Endothelial cell of umbilical vein (primary cell): ENCODE measurements at regions not wholly inside any gene's neighbourhood (a gene's known extent, or its start where the extent isn't known, plus 50 kb on each side); places are given as distances from the start of the nearest gene placed in this dataset.

Experiments used
- BruUV-seq: library from RNA; stranded (reverse); fragments of 400-500 nt; replicated peaks from 2 replicates; lab custom pipeline; 2021; lab: Mats Ljungman, UMichigan
- CTCF ChIA-PET: fragments of 300-600, 350-600 bp; sonication (Branson Sonifier 250); formaldehyde crosslinking; loops from one replicate; lab custom pipeline; 2021; ENCODE audit warnings: antibody characterized with exemption, inconsistent platforms; lab: Charles Lee
- POLR2A ChIA-PET: fragments of 300-600, 350-600 bp; sonication (Branson Sonifier 250); formaldehyde crosslinking; loops from one replicate; lab custom pipeline; 2021; ENCODE audit warnings: antibody characterized with exemption, inconsistent platforms; lab: Charles Lee
- DNase-seq: peaks from one replicate; pipeline ENCODE4 v3.0.0-alpha.2; 2011; ENCODE audit warnings: low read depth, low spot score
- FAIRE-seq: peaks from 2 replicates; lab custom pipeline; 2011; peaks lifted over from hg19 to GRCh38; lab: Jason Lieb, UNC
- H2AFZ ChIP-seq: 2 replicates; pipeline ENCODE4 v1.6.0; 2012; ENCODE audit warnings: low read depth, low read length, control low read depth, inconsistent platforms
- H3K27ac ChIP-seq: 2 replicates; pipeline ENCODE4 v1.5.1; 2011; ENCODE audit warnings: low read depth, mild to moderate bottlenecking, control low read depth, low read length, moderate library complexity; ENCODE audit not compliant: insufficient read depth
- H3K27me3 ChIP-seq, 2 experiments: 2 replicates each; pipeline versions ENCODE4 v1.6.0 to v1.6.1; 2011; ENCODE audit warnings: low read length in 2 of 2, mixed read lengths in 1 of 2; ENCODE audit not compliant: control insufficient read depth in 2 of 2, insufficient read depth in 2 of 2
- H3K36me3 ChIP-seq, 2 experiments: 2 replicates in 1 of 2; 3 replicates in 1 of 2; pipeline ENCODE4 v1.5.1; 2011; ENCODE audit warnings: low read length in 2 of 2, mild to moderate bottlenecking in 1 of 2, moderate library complexity in 1 of 2; ENCODE audit not compliant: control insufficient read depth in 2 of 2, insufficient read depth in 2 of 2; ENCODE audit errors: extremely low read depth in 1 of 2
- H3K4me1 ChIP-seq: 3 replicates; pipeline ENCODE4 v1.5.1; 2011; ENCODE audit warnings: mild to moderate bottlenecking, low read length; ENCODE audit not compliant: control insufficient read depth, insufficient read depth; ENCODE audit errors: extremely low read depth
- H3K4me2 ChIP-seq: 2 replicates; pipeline ENCODE4 v1.6.1; 2011; ENCODE audit warnings: low read length, control low read depth, mixed read lengths; ENCODE audit not compliant: insufficient read depth
- H3K4me3 ChIP-seq, 3 experiments: fragments of 200-600 bp in 1 of 3; sonication (generic), shearing (Covaris generic) in 1 of 3; replicated peaks in 1 of 3; 2 replicates each; pipeline ENCODE4 v1.5.1; 2011 to 2016; ENCODE audit warnings: control low read depth in 3 of 3, low read length in 3 of 3, mild to moderate bottlenecking in 2 of 3, inconsistent platforms in 1 of 3, low read depth in 1 of 3, moderate library complexity in 1 of 3; ENCODE audit not compliant: insufficient read depth in 1 of 3
- H3K79me2 ChIP-seq: 2 replicates; pipeline ENCODE4 v1.6.0; 2012; ENCODE audit warnings: low read length, inconsistent platforms; ENCODE audit not compliant: control insufficient read depth, insufficient read depth
- H3K9ac ChIP-seq: replicated peaks from 2 replicates; pipeline ENCODE3; 2011; ENCODE audit warnings: low read length, control low read depth; ENCODE audit not compliant: insufficient read depth; ENCODE audit errors: extremely low read depth
- H3K9me1 ChIP-seq: replicated peaks from 3 replicates; pipeline ENCODE4 v1.6.0; 2011; ENCODE audit warnings: mild to moderate bottlenecking, low read length; ENCODE audit not compliant: control insufficient read depth, insufficient read depth; ENCODE audit errors: extremely low read depth
- H3K9me3 ChIP-seq: replicated peaks from 2 replicates; pipeline ENCODE4 v1.5.1; 2012; ENCODE audit warnings: low read length, inconsistent platforms; ENCODE audit not compliant: control insufficient read depth, insufficient read depth
- H4K20me1 ChIP-seq: replicated peaks from 2 replicates; pipeline ENCODE3; 2011; ENCODE audit warnings: mild to moderate bottlenecking, low read length; ENCODE audit not compliant: control insufficient read depth, insufficient read depth; ENCODE audit errors: extremely low read depth
- CTCF ChIP-seq, 2 donors: IDR thresholded peaks; 1 replicate in 1 of 2; 2 replicates in 1 of 2; pipeline ENCODE4 v1.5.1; 2011; ENCODE audit warnings: low read length in 2 of 2, mild to moderate bottlenecking in 2 of 2, moderate library complexity in 2 of 2, control low read depth in 1 of 2, inconsistent platforms in 1 of 2, low read depth in 1 of 2; ENCODE audit not compliant: insufficient read depth in 1 of 2; ENCODE audit errors: extremely low read depth in 1 of 2
- EZH2 ChIP-seq: IDR thresholded peaks from 2 replicates; pipeline ENCODE4 v1.6.1; 2012; ENCODE audit warnings: borderline replicate concordance, low read depth, mild to moderate bottlenecking, moderate library complexity, low read length, inconsistent platforms; ENCODE audit not compliant: severe bottlenecking
- FOS ChIP-seq: IDR thresholded peaks from 2 replicates; pipeline ENCODE4 v1.6.1; 2011; ENCODE audit warnings: mild to moderate bottlenecking, low read length, moderate library complexity, borderline replicate concordance; ENCODE audit not compliant: insufficient read depth
- GATA2 ChIP-seq: IDR thresholded peaks from 2 replicates; pipeline ENCODE4 v1.7.0; 2011; ENCODE audit warnings: low read depth, mild to moderate bottlenecking, moderate library complexity, mixed read lengths, low read length; ENCODE audit not compliant: insufficient read length, insufficient read depth
- JUN ChIP-seq: IDR thresholded peaks from 2 replicates; pipeline ENCODE4 v1.6.1; 2011; ENCODE audit warnings: borderline replicate concordance, low read depth; ENCODE audit not compliant: insufficient read length, insufficient read depth
- MAX ChIP-seq: IDR thresholded peaks from 2 replicates; pipeline ENCODE4 v1.6.1; 2011; ENCODE audit not compliant: insufficient read depth, insufficient read length
- POLR2AphosphoS5 ChIP-seq: IDR thresholded peaks from 2 replicates; pipeline ENCODE4 v1.6.1; 2012; ENCODE audit warnings: low read depth, mild to moderate bottlenecking, control low read depth, low read length, moderate library complexity; ENCODE audit not compliant: insufficient read depth
- dilution Hi-C: fragments of 300-500 bp; cut with MboI; formaldehyde crosslinking; loops from one replicate; pipeline ENCODE4 v1.15.0; 2019; ENCODE audit warnings: low sequenced_read_pairs; ENCODE audit not compliant: extremely low pct_ligation_motif_present
- intact Hi-C: fragments of 100-400 bp; cut with micrococcal nuclease; formaldehyde crosslinking; loops from one replicate; pipeline ENCODE4 v1.10.0; 2022

- dilution Hi-C loops, result no loop called here
- ChIA-PET POLR2A (no interaction called here), CTCF (interaction anchor here (0.6 to 1.3 kb wide), 3 partner anchors 8 to 531 kb away, joined by 3 to 4 read pairs (median 4); no protein-coding TSS in a partner anchor)
- Histone ChIP-seq H3K27me3 (peaks cover 5 to 15% of the 10 kb centered on the region in 2 experiments), H3K9me1 (no peaks in the 10 kb centered on the region), H3K4me3 (no peak overlapping the region), H3K9ac (no peak overlapping the region), H3K36me3 (no peaks in the 10 kb centered on the region), H3K4me1 (no peaks in the 10 kb centered on the region), H4K20me1 (no peaks in the 10 kb centered on the region), H3K27ac (no peak overlapping the region), H3K9me3 (no peaks in the 10 kb centered on the region), H3K79me2 (no peaks in the 10 kb centered on the region), H2AFZ (no peak overlapping the region), H3K4me2 (no peak overlapping the region)
- TF ChIP-seq EZH2, result no peak
- TF ChIP-seq FOS, result no peak
- no peak for TF ChIP-seq GATA2
- TF ChIP-seq MAX, result no peak
- no peak for TF ChIP-seq JUN
- no peak for TF ChIP-seq CTCF (IDR thresholded peaks at IDR 0.05; ENCODE audit: extremely low read depth in 1 of 2, insufficient read depth in 1 of 2, low read depth in 1 of 2, low read length in 2 of 2)
- TF ChIP-seq POLR2AphosphoS5, result no peak
- no TSS peak for BruUV-seq
- DNase-seq (no peak), FAIRE-seq (no peak)
- intact Hi-C loops, result no loop called here
Measured at GRCh38 chr3:65284961-65285360, 597.2 kb upstream of the ADAMTS9 start.
